Ovary (tissue), 7 donors: ENCODE measurements at regions not wholly inside any gene's neighbourhood (a gene's known extent, or its start where the extent isn't known, plus 50 kb on each side); places are given as distances from the start of the nearest gene placed in this dataset.

Source experiments
- DNase-seq, 5 donors: peaks; one replicate each; pipeline ENCODE4 v3.0.0-alpha.2; 2019 to 2020
- H3K27ac ChIP-seq, 2 donors: fragments of 200-600 bp; one replicate each; pipeline versions ENCODE4 v1.5.1 to v1.8.0; 2019 to 2022
- H3K27me3 ChIP-seq: fragments of 200-600 bp; one replicate; pipeline ENCODE4 v1.8.0; 2022
- H3K36me3 ChIP-seq: fragments of 200-600 bp; sonication (generic); one replicate; pipeline ENCODE4 v1.5.1; 2019
- H3K4me1 ChIP-seq: one replicate; pipeline ENCODE4 v1.8.1; 2013; ENCODE audit warnings: mild to moderate bottlenecking, moderate library complexity; ENCODE audit not compliant: insufficient read depth
- H3K4me3 ChIP-seq: fragments of 200-600 bp; sonication (generic); one replicate; pipeline ENCODE4 v1.5.1; 2017
- H3K9me3 ChIP-seq, 2 donors: fragments of 200-600 bp in 1 of 2; sonication (generic) in 1 of 2; one replicate each; pipeline versions ENCODE4 v1.5.1 to v1.8.1; 2013 to 2019; ENCODE audit warnings: mild to moderate bottlenecking in 1 of 2, moderate library complexity in 1 of 2
- EP300 ChIP-seq: sonication (generic); formaldehyde crosslinking; IDR thresholded peaks from one replicate; pipeline ENCODE4 v1.6.1; 2017; ENCODE audit warnings: antibody characterized with exemption
- POLR2A ChIP-seq: fragments of 450-650 bp; IDR thresholded peaks from one replicate; pipeline ENCODE4 v1.6.1; 2017; ENCODE audit warnings: antibody characterized with exemption, mild to moderate bottlenecking, moderate library complexity
- WGBS, 3 donors: extraction: QIAGEN DNeasy Blood & Tissue Kit in 1 of 3; methylation state at CpG; one replicate each; pipeline versions ENCODE4 v1.1.5 to v1.1.7; 2013 to 2017; 5-methylcytosine and 5-hydroxymethylcytosine counted together
- intact Hi-C, 4 donors: fragments of 100-400 bp; cut with DNase I; formaldehyde crosslinking; loops; one replicate each; pipeline versions ENCODE4 v1.11.0 to v1.15.1; 2022 to 2023
- TF ChIP-seq, protein P1 (sequence below), 3 donors: fragments of 450-650 bp in 2 of 3; fragments of 200-600 bp in 1 of 3; IDR thresholded peaks; one replicate each; pipeline versions ENCODE4 v1.5.1 to v1.8.0; 2016 to 2022; ENCODE audit warnings: antibody characterized with exemption in 3 of 3, mild to moderate bottlenecking in 1 of 3
- donor health status: DM: no; HTN: no; CAD: no; lungs with moderate emphysema.
- donor health status: DM: no; HTN: no; CAD: no.
- donor health status: Bipolar disorder and iron deficiency.
- donor health status: DM: no; HTN: no; CAD: no.
- donor health status: DM: yes; HTN: yes; CAD: no.

- no peak for DNase-seq
- Histone ChIP-seq H3K27ac (no peak overlapping the region), H3K36me3 (no peaks in the 10 kb centered on the region), H3K27me3 (no peaks in the 10 kb centered on the region), H3K9me3 (no peaks in the 10 kb centered on the region), H3K4me3 (no peak overlapping the region), H3K4me1 (no peaks in the 10 kb centered on the region)
- 34 to 55% (median 40%) methylated on average over 2 of the region's 2 CpGs for WGBS, 3 donors
- intact Hi-C loops = no loop called here
- TF ChIP-seq, protein P1, sequence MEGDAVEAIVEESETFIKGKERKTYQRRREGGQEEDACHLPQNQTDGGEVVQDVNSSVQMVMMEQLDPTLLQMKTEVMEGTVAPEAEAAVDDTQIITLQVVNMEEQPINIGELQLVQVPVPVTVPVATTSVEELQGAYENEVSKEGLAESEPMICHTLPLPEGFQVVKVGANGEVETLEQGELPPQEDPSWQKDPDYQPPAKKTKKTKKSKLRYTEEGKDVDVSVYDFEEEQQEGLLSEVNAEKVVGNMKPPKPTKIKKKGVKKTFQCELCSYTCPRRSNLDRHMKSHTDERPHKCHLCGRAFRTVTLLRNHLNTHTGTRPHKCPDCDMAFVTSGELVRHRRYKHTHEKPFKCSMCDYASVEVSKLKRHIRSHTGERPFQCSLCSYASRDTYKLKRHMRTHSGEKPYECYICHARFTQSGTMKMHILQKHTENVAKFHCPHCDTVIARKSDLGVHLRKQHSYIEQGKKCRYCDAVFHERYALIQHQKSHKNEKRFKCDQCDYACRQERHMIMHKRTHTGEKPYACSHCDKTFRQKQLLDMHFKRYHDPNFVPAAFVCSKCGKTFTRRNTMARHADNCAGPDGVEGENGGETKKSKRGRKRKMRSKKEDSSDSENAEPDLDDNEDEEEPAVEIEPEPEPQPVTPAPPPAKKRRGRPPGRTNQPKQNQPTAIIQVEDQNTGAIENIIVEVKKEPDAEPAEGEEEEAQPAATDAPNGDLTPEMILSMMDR (IDR thresholded peaks at IDR 0.05) = no peak
- no peak for TF ChIP-seq POLR2A
- TF ChIP-seq EP300 = no peak
These were observed 83.4 kb upstream of the FAM47B start for GRCh38 chrX:34859191-34859590.

DNA sequence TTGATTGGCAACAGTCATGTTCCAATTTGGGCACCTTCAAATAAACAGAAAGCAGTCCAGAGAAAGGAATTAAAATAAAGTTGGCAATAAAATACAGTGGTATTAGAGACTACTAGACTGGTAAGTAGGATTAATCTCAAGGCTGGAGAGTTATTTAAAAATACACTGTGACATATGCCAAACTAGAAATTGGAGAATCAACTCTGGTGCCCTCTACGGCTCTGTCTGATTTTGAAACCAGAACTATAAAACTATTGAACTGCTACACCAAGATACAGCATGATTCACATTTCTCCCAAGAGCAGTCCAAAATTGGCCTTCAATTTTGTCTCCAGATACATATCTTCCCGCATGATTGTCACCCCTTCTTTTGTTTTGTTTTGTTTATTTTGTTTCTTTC is 78.7 kb upstream of the FAM47B start:
- no peak overlapping the region for H3K27ac ChIP-seq
- H3K4me1 ChIP-seq = no peaks in the 10 kb centered on the region
- H3K27me3 ChIP-seq = no peaks in the 10 kb centered on the region
- no peaks in the 10 kb centered on the region for H3K9me3 ChIP-seq
- no peaks in the 10 kb centered on the region for H3K36me3 ChIP-seq
- no peak for DNase-seq
- intact Hi-C loops = no loop called here
- no peak overlapping the region for H3K4me3 ChIP-seq
- TF ChIP-seq EP300 = no peak
- no peak for TF ChIP-seq POLR2A
- TF ChIP-seq, protein P1 (IDR thresholded peaks at IDR 0.05) = no peak
- WGBS, 3 donors = 55 to 67% (median 64%) methylated on average over 2 of the region's 2 CpGs

- no peak overlapping the region for H3K27ac ChIP-seq
- DNase-seq = no peak
- intact Hi-C loops = no loop called here
These were observed 76.0 kb upstream of the FAM47B start for GRCh38 chrX:34866646-34867045.

GRCh38 chrX:34868633-34869032 is 74.0 kb upstream of the FAM47B start:
- H3K9me3 ChIP-seq = no peaks in the 10 kb centered on the region
- no peak overlapping the region for H3K4me3 ChIP-seq
- H3K27me3 ChIP-seq = no peaks in the 10 kb centered on the region
- no peaks in the 10 kb centered on the region for H3K36me3 ChIP-seq
- no peaks in the 10 kb centered on the region for H3K4me1 ChIP-seq
- WGBS, 3 donors = 26 to 46% (median 36%) methylated on average over 2 of the region's 2 CpGs
- intact Hi-C loops = no loop called here
- no peak for DNase-seq
- TF ChIP-seq POLR2A = no peak
- no peak for TF ChIP-seq EP300
- TF ChIP-seq, protein P1 (IDR thresholded peaks at IDR 0.05) = no peak
- no peak overlapping the region for H3K27ac ChIP-seq

More at GRCh38 chrX:34866646-34867045, 76.0 kb upstream of the FAM47B start:
- H3K9me3 ChIP-seq = no peaks in the 10 kb centered on the region
- no peak overlapping the region for H3K4me3 ChIP-seq
- H3K27me3 ChIP-seq = no peaks in the 10 kb centered on the region
- no peaks in the 10 kb centered on the region for H3K36me3 ChIP-seq
- no peaks in the 10 kb centered on the region for H3K4me1 ChIP-seq
- no peak for TF ChIP-seq POLR2A
- no peak for TF ChIP-seq EP300
- TF ChIP-seq, protein P1 (IDR thresholded peaks at IDR 0.05) = no peak
